ENCODE measurements at regions not wholly inside any gene's neighbourhood (a gene's known extent, or its start where the extent isn't known, plus 50 kb on each side); places are given as distances from the start of the nearest gene placed in this dataset.

- Histone ChIP-seq H3K9me3 (ENCODE audit: control insufficient read depth in 1 of 2, insufficient read depth in 1 of 2, low read depth in 1 of 2, low read length in 2 of 2) (no peaks in the 10 kb centered on the region), H3K27ac (ENCODE audit: low read depth, low read length) (no peak overlapping the region), H3K36me3 (ENCODE audit: control insufficient read depth in 1 of 2, insufficient read depth in 2 of 2, low read length in 2 of 2) (no peaks in the 10 kb centered on the region), H3K4me2 (ENCODE audit: low read length) (no peak overlapping the region), H3K4me1 (ENCODE audit: control insufficient read depth in 1 of 2, insufficient read depth in 2 of 2, low read length in 2 of 2) (no peaks in the 10 kb centered on the region), H3K79me2 (ENCODE audit: insufficient read depth, low read length) (no peaks in the 10 kb centered on the region), H4K20me1 (ENCODE audit: insufficient read depth) (no peaks in the 10 kb centered on the region), H3K9ac (ENCODE audit: low read length) (no peak overlapping the region), H3K27me3 (ENCODE audit: insufficient read depth, low read length) (no peaks in the 10 kb centered on the region), H3K4me3 (replicated peaks in 1 of 2; ENCODE audit: low read depth in 1 of 2, low read length in 2 of 2) (no peak overlapping the region), H2AFZ (ENCODE audit: low read depth, low read length, poor library complexity, severe bottlenecking) (no peak overlapping the region), H3K9me2 (ENCODE audit: insufficient read depth) (no peaks in the 10 kb centered on the region)
- no peak for ATAC-seq
- POLR2A ChIA-PET, result interaction anchor here (0.7 kb wide), 1 partner anchor 33 kb away, joined by 3 read pairs; no protein-coding TSS in a partner anchor
- TF ChIP-seq JUND (IDR thresholded peaks at IDR 0.05) (peak; percentile 24; the same call in 1 of the 2 replicates), FOSL1 (IDR thresholded peaks at IDR 0.05; ENCODE audit: low read depth) (no peak)
- no TSS peak for BruUV-seq (replicated peaks)
- RAD21 ChIA-PET (ENCODE audit: low non-redundant PET in 1 of 2, low total read pairs in 2 of 2, uncharacterized antibody in 2 of 2, unreplicated experiment in 2 of 2), result no interaction called here
- CTCF ChIA-PET, result no interaction called here
- intact Hi-C loops (cut with micrococcal nuclease), result no loop called here
- DNase-seq (ENCODE audit: low read depth, low spot score), result no peak
These were observed 288.3 kb downstream of the TPBG start for GRCh38 chr6:82651845-82652335.

DNA sequence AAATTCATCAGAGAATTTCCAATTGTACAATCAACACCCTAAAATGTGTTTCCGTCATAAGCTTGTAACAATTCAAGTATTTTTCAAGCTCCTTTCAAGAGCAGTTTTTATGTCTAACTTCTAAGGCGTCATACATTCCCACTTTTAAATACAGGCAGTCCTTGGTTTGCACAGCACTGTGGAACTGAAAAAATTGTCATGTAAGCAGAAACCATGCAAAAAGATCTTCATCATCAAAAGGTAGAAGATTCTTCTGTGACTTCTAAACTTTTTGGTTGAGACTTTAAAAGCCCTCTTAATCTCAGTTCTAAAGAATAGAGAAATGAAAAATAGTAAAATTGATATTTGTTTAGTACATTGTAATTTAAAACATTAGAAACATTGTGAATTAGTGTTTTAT is 315.6 kb downstream of the TPBG start:
- RAD21 ChIA-PET (ENCODE audit: low non-redundant PET in 1 of 2, low total read pairs in 2 of 2, uncharacterized antibody in 2 of 2, unreplicated experiment in 2 of 2), result no interaction called here
- Histone ChIP-seq H3K4me3 (replicated peaks in 1 of 2; ENCODE audit: low read depth in 1 of 2, low read length in 2 of 2) (no peak overlapping the region), H3K9me3 (ENCODE audit: control insufficient read depth in 1 of 2, insufficient read depth in 1 of 2, low read depth in 1 of 2, low read length in 2 of 2) (peaks cover 6 to 8% of the 10 kb centered on the region in 2 experiments; a peak in 1 of 4 replicates), H3K79me2 (ENCODE audit: insufficient read depth, low read length) (no peaks in the 10 kb centered on the region), H3K9ac (ENCODE audit: low read length) (no peak overlapping the region), H3K27me3 (ENCODE audit: insufficient read depth, low read length) (no peaks in the 10 kb centered on the region), H3K9me2 (ENCODE audit: insufficient read depth) (no peaks in the 10 kb centered on the region), H3K4me1 (ENCODE audit: control insufficient read depth in 1 of 2, insufficient read depth in 2 of 2, low read length in 2 of 2) (no peaks in the 10 kb centered on the region), H4K20me1 (ENCODE audit: insufficient read depth) (no peaks in the 10 kb centered on the region), H3K27ac (ENCODE audit: low read depth, low read length) (no peak overlapping the region), H3K4me2 (ENCODE audit: low read length) (no peak overlapping the region), H2AFZ (ENCODE audit: low read depth, low read length, poor library complexity, severe bottlenecking) (no peak overlapping the region), H3K36me3 (ENCODE audit: control insufficient read depth in 1 of 2, insufficient read depth in 2 of 2, low read length in 2 of 2) (no peaks in the 10 kb centered on the region)
- intact Hi-C loops (cut with micrococcal nuclease), result no loop called here
- ATAC-seq (no peak), DNase-seq (ENCODE audit: low read depth, low spot score) (no peak)
- no TSS peak for BruUV-seq (replicated peaks)
- CTCF ChIA-PET, result no interaction called here
- TF ChIP-seq POLR2A (IDR thresholded peaks at IDR 0.05; ENCODE audit: borderline replicate concordance, extremely low read depth, insufficient read depth, insufficient read length), result no peak
- TF ChIP-seq REST (IDR thresholded peaks at IDR 0.05; ENCODE audit: low read depth), result no peak
- no peak for TF ChIP-seq RAD21 (IDR thresholded peaks at IDR 0.05; ENCODE audit: low read depth)
- TF ChIP-seq EZH2phosphoT487 (IDR thresholded peaks at IDR 0.05; ENCODE audit: borderline replicate concordance), result no peak
- no peak for TF ChIP-seq JUND (IDR thresholded peaks at IDR 0.05)
- no peak for TF ChIP-seq ZBTB33 (IDR thresholded peaks at IDR 0.05; ENCODE audit: extremely low read depth, insufficient replicate concordance, low read length)
- no peak for TF ChIP-seq EGR1 (IDR thresholded peaks at IDR 0.05; ENCODE audit: low read depth)
- TF ChIP-seq, protein P1, sequence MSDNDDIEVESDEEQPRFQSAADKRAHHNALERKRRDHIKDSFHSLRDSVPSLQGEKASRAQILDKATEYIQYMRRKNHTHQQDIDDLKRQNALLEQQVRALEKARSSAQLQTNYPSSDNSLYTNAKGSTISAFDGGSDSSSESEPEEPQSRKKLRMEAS (IDR thresholded peaks at IDR 0.05), result no peak
- TF ChIP-seq CBX3 (IDR thresholded peaks at IDR 0.05; ENCODE audit: low read depth), result no peak
- TF ChIP-seq ATF3 (IDR thresholded peaks at IDR 0.05), result no peak
- TF ChIP-seq YY1 (IDR thresholded peaks at IDR 0.05; ENCODE audit: extremely low read depth, insufficient replicate concordance, low read depth, low read length), result no peak
- no peak for TF ChIP-seq SP1 (IDR thresholded peaks at IDR 0.05; ENCODE audit: low read depth)
- no peak for TF ChIP-seq EZH2 (IDR thresholded peaks at IDR 0.05)
- no peak for TF ChIP-seq SIN3A (IDR thresholded peaks at IDR 0.05; ENCODE audit: low read depth)
- TF ChIP-seq FOSL1 (IDR thresholded peaks at IDR 0.05; ENCODE audit: low read depth), result no peak
- POLR2A ChIA-PET, result no interaction called here
